ENCODE measurements at regions not wholly inside any gene's neighbourhood (a gene's known extent, or its start where the extent isn't known, plus 50 kb on each side); places are given as distances from the start of the nearest gene placed in this dataset.

DNA sequence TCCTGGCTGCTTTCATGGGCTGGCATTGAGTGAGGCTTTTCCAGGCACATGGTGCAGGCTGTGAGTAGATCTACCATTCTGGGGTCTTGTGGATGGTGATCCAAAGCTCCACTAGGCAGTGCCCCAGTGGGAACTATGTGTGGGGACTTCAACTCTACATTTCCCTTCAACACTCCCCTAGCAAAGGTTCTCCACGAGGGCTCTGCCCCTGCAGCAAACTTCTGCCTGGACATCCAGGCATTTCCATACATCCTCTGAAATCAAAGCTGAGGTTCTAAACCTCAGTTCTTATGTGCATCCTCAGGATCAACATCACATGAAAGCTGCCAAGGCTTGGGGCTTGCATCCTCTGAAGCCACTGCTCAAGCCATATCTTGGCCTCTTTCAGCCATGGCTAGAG, 282.9 kb upstream of the ZPLD1 start:
- TF ChIP-seq MEF2A (IDR thresholded peaks at IDR 0.05; ENCODE audit: borderline replicate concordance, low read depth) (no peak), MXI1 (IDR thresholded peaks at IDR 0.05; ENCODE audit: low read depth, low read length) (no peak), YY1 (IDR thresholded peaks at IDR 0.05; ENCODE audit: low read depth) (no peak), TAF1 (IDR thresholded peaks at IDR 0.05; ENCODE audit: borderline replicate concordance, low read depth, low read length) (no peak), NFIC (IDR thresholded peaks at IDR 0.05; ENCODE audit: borderline replicate concordance) (no peak), POLR2AphosphoS5 (IDR thresholded peaks at IDR 0.05; ENCODE audit: low read depth, low read length) (no peak), NRF1 (IDR thresholded peaks at IDR 0.05; ENCODE audit: low read depth, low read length) (no peak), TCF12 (IDR thresholded peaks at IDR 0.05) (no peak), ZBTB33 (IDR thresholded peaks at IDR 0.05; ENCODE audit: borderline replicate concordance, low read depth) (no peak), CHD2 (IDR thresholded peaks at IDR 0.05; ENCODE audit: low read length, partially characterized antibody) (no peak), SMC3 (IDR thresholded peaks at IDR 0.05; ENCODE audit: low read depth, low read length) (no peak)
- TF ChIP-seq, protein P1, sequence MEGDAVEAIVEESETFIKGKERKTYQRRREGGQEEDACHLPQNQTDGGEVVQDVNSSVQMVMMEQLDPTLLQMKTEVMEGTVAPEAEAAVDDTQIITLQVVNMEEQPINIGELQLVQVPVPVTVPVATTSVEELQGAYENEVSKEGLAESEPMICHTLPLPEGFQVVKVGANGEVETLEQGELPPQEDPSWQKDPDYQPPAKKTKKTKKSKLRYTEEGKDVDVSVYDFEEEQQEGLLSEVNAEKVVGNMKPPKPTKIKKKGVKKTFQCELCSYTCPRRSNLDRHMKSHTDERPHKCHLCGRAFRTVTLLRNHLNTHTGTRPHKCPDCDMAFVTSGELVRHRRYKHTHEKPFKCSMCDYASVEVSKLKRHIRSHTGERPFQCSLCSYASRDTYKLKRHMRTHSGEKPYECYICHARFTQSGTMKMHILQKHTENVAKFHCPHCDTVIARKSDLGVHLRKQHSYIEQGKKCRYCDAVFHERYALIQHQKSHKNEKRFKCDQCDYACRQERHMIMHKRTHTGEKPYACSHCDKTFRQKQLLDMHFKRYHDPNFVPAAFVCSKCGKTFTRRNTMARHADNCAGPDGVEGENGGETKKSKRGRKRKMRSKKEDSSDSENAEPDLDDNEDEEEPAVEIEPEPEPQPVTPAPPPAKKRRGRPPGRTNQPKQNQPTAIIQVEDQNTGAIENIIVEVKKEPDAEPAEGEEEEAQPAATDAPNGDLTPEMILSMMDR (IDR thresholded peaks at IDR 0.05), result no peak
- TF ChIP-seq, protein P2, sequence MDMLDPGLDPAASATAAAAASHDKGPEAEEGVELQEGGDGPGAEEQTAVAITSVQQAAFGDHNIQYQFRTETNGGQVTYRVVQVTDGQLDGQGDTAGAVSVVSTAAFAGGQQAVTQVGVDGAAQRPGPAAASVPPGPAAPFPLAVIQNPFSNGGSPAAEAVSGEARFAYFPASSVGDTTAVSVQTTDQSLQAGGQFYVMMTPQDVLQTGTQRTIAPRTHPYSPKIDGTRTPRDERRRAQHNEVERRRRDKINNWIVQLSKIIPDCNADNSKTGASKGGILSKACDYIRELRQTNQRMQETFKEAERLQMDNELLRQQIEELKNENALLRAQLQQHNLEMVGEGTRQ (IDR thresholded peaks at IDR 0.05; ENCODE audit: borderline replicate concordance, low read depth, low read length), result no peak
